ENCODE measurements at regions not wholly inside any gene's neighbourhood (a gene's known extent, or its start where the extent isn't known, plus 50 kb on each side); places are given as distances from the start of the nearest gene placed in this dataset.
"Not testable (repeated sequence)": the region's sequence is repeated elsewhere in the genome, so short reads cannot be mapped to it uniquely, and the experiment has no call there.

DNA sequence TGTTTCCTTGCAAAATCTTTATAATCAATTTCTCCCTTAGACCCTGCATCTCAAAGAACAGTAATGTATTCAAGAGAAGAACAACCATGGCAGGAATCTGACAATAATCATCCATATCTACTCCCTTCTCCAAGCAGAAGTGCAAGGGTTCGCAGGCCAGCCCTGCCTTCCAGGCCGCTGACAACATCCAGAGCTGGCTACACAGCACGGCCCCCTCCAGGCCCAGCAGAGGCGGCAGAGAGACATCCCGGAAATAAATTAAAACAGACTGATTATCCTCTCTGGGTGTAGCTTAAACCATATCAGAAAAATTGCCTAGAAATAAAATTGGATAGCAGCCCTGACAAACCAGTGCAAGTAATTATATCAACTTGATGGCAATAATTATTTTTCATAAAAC, 223.3 kb downstream of the FAM43A start:
- Mint-ChIP-seq H3K4me3 (ENCODE audit: unreplicated experiment) (no peak overlapping the region), H3K4me1 (ENCODE audit: low read depth, unreplicated experiment) (no peaks in the 10 kb centered on the region), H3K27me3 (ENCODE audit: unreplicated experiment) (peaks cover 2% of the 10 kb centered on the region), H3K27ac (ENCODE audit: unreplicated experiment) (no peak overlapping the region), H3K9me3 (ENCODE audit: unreplicated experiment) (peaks cover 1% of the 10 kb centered on the region), H3K36me3 (ENCODE audit: unreplicated experiment) (peaks cover 2% of the 10 kb centered on the region)
- DNase-seq = no peak
- TF ChIP-seq, protein P1, sequence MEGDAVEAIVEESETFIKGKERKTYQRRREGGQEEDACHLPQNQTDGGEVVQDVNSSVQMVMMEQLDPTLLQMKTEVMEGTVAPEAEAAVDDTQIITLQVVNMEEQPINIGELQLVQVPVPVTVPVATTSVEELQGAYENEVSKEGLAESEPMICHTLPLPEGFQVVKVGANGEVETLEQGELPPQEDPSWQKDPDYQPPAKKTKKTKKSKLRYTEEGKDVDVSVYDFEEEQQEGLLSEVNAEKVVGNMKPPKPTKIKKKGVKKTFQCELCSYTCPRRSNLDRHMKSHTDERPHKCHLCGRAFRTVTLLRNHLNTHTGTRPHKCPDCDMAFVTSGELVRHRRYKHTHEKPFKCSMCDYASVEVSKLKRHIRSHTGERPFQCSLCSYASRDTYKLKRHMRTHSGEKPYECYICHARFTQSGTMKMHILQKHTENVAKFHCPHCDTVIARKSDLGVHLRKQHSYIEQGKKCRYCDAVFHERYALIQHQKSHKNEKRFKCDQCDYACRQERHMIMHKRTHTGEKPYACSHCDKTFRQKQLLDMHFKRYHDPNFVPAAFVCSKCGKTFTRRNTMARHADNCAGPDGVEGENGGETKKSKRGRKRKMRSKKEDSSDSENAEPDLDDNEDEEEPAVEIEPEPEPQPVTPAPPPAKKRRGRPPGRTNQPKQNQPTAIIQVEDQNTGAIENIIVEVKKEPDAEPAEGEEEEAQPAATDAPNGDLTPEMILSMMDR (IDR thresholded peaks at IDR 0.05; ENCODE audit: partially characterized antibody, unreplicated experiment) = no peak

DNA sequence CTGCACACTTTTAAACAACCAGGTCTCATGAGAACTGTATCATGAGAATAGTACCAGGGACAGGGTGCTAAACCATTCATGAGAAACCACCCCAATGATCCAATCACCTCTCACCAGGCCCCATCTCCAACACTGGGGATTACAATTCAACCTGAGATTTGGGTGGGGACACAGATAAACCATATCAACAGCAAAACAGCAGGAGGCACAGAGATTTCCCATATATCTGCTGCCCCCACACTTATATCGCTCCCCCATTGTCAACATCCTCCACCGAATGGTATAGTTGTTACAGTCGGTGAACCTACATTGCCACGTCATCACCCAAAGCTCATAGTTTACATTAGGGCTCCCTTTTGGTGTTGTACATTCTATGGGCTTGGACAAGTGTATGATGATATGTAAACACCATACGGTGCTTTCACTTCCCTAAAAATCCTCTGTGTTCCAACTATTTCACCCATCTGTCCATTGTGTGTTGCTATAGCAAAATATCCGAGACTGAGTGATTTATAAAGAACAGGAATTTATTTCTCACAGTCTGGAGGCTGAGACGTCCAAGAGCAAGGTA, 224.8 kb downstream of the FAM43A start:
- Mint-ChIP-seq H3K27me3 (ENCODE audit: unreplicated experiment) (peaks cover 2% of the 10 kb centered on the region), H3K36me3 (ENCODE audit: unreplicated experiment) (no peaks in the 10 kb centered on the region), H3K9me3 (ENCODE audit: unreplicated experiment) (peaks cover 1% of the 10 kb centered on the region), H3K4me3 (ENCODE audit: unreplicated experiment) (no peak overlapping the region), H3K4me1 (ENCODE audit: low read depth, unreplicated experiment) (no peaks in the 10 kb centered on the region), H3K27ac (ENCODE audit: unreplicated experiment) (no peak overlapping the region)
- DNase-seq = no peak
- TF ChIP-seq, protein P1 (IDR thresholded peaks at IDR 0.05; ENCODE audit: partially characterized antibody, unreplicated experiment) = no peak

DNA sequence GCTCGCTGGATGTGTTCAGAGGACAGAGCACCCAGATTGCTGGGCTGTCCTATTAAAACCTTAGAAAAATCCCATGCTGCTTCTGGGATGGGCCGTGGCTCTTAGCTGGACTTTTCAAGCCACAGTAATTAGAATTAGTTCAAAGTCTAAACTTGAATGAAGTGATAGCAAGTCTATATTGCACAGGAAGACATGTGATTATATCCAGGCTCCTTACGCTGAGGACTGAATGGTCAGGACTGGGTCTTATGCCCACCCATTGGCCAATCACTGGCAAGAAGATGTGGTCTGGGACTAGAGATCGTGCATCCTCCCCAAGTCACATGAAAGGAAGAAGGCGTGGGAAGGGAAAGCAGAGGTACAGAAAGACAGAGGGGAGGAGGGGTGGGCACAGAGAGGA, 227.6 kb downstream of the FAM43A start:
- no peaks in the 10 kb centered on the region for H3K4me1 Mint-ChIP-seq (ENCODE audit: low read depth, unreplicated experiment)
- peaks cover 6% of the 10 kb centered on the region for H3K36me3 Mint-ChIP-seq (ENCODE audit: unreplicated experiment)
- no peak for DNase-seq
- peaks cover 2% of the 10 kb centered on the region for H3K27me3 Mint-ChIP-seq (ENCODE audit: unreplicated experiment)
- TF ChIP-seq, protein P1 (IDR thresholded peaks at IDR 0.05; ENCODE audit: partially characterized antibody, unreplicated experiment) = no peak
- no peak overlapping the region for H3K4me3 Mint-ChIP-seq (ENCODE audit: unreplicated experiment)
- no peak overlapping the region for H3K27ac Mint-ChIP-seq (ENCODE audit: unreplicated experiment)
- H3K9me3 Mint-ChIP-seq (ENCODE audit: unreplicated experiment) = peaks cover 1% of the 10 kb centered on the region

DNA sequence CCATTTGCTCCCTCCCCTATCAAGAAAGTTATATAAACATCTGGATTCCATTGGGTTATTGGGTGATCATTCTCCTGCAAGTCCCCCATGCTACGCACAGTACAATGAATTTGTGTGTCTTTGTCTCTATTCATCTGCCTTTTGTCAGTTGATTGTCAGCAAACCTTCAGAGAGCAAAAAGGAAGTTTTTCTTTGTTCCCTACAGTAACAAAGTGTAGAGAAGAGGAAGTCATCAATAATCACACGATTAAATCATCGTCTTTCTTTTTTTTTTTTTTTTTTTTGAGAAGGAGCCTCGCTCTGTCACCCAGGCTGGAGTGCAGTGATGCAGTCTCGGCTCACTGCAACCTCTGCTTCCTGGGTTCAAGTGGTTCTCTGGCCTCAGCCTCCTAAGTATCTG, 239.2 kb downstream of the FAM43A start:
- H3K27me3 Mint-ChIP-seq (ENCODE audit: unreplicated experiment); H3K9me3 Mint-ChIP-seq (ENCODE audit: unreplicated experiment); H3K4me1 Mint-ChIP-seq (ENCODE audit: low read depth, unreplicated experiment); DNase-seq; H3K36me3 Mint-ChIP-seq (ENCODE audit: unreplicated experiment); H3K4me3 Mint-ChIP-seq (ENCODE audit: unreplicated experiment); H3K27ac Mint-ChIP-seq (ENCODE audit: unreplicated experiment): not testable (repeated sequence)

DNA sequence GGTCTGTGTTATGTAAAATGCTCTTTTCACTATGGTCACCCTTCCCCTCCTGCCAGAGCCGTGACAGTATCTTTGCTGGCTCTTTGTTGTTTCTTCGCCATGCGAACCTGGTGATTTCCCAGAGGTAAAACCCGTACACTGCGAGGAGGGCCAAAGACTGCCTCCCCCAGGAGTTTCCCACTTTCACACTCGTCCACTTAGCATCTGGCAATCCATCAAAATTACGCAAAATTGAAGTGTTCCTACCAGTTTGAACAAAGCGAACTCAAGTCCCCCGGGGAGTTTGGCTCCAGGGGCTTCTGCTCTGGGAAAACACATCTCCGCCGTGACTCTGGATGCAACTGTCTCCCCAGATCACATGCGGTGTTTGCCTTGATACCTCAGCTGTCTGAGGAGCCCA, 239.9 kb downstream of the FAM43A start:
- no peak overlapping the region for H3K27ac Mint-ChIP-seq (ENCODE audit: unreplicated experiment)
- H3K4me1 Mint-ChIP-seq (ENCODE audit: low read depth, unreplicated experiment) = peaks cover 5% of the 10 kb centered on the region
- TF ChIP-seq, protein P1 (IDR thresholded peaks at IDR 0.05; ENCODE audit: partially characterized antibody, unreplicated experiment) = no peak
- no peaks in the 10 kb centered on the region for H3K36me3 Mint-ChIP-seq (ENCODE audit: unreplicated experiment)
- no peaks in the 10 kb centered on the region for H3K27me3 Mint-ChIP-seq (ENCODE audit: unreplicated experiment)
- no peak for DNase-seq
- no peak overlapping the region for H3K4me3 Mint-ChIP-seq (ENCODE audit: unreplicated experiment)
- peaks cover 4% of the 10 kb centered on the region for H3K9me3 Mint-ChIP-seq (ENCODE audit: unreplicated experiment)

Measured in glutamatergic neuron (in vitro differentiated cells).